Keratinocyte (primary cell): ENCODE measurements at regions not wholly inside any gene's neighbourhood (a gene's known extent, or its start where the extent isn't known, plus 50 kb on each side); places are given as distances from the start of the nearest gene placed in this dataset.

ENCODE experiments used
- CTCF ChIP-seq, 3 experiments: IDR thresholded peaks in 1 of 3; conservative IDR thresholded peaks in 1 of 3; optimal IDR thresholded peaks in 1 of 3; 2 replicates in 2 of 3; 3 replicates in 1 of 3; pipeline versions ENCODE3 to v1.5.1; 2011; ENCODE audit warnings: low read length in 3 of 3, mild to moderate bottlenecking in 3 of 3, moderate library complexity in 2 of 3, control low read depth in 1 of 3, inconsistent platforms in 1 of 3; ENCODE audit not compliant: insufficient read depth in 2 of 3; ENCODE audit errors: extremely low read depth in 1 of 3
- EZH2 ChIP-seq: IDR thresholded peaks from one replicate; pipeline ENCODE4 v1.6.1; 2012; ENCODE audit warnings: inconsistent platforms, mild to moderate bottlenecking, low read length, moderate library complexity

- TF ChIP-seq CTCF (optimal IDR thresholded peaks at IDR 0.05 in 1 of 3, IDR thresholded peaks at IDR 0.05 in 1 of 3, conservative IDR thresholded peaks at IDR 0.05 in 1 of 3; ENCODE audit: extremely low read depth in 1 of 3, insufficient read depth in 2 of 3, low read length in 3 of 3) (no peak), EZH2 (no peak)
These were observed 77.5 kb upstream of the PHYHIPL start for GRCh38 chr10:59098831-59099452.
